Rectal smooth muscle tissue (tissue), 1 donor: ENCODE measurements at regions not wholly inside any gene's neighbourhood (a gene's known extent, or its start where the extent isn't known, plus 50 kb on each side); places are given as distances from the start of the nearest gene placed in this dataset.

Source experiments
- H3K27ac ChIP-seq: one replicate; pipeline ENCODE4 v1.7.0; 2013; ENCODE audit warnings: low read depth, low read length, inconsistent platforms
- H3K27me3 ChIP-seq: one replicate; pipeline ENCODE4 v1.7.0; 2013; ENCODE audit warnings: low read length; ENCODE audit not compliant: control insufficient read depth, insufficient read depth
- H3K36me3 ChIP-seq: one replicate; pipeline ENCODE4 v1.7.0; 2013; ENCODE audit warnings: low read length; ENCODE audit not compliant: control insufficient read depth, insufficient read depth
- H3K4me1 ChIP-seq: one replicate; pipeline ENCODE4 v1.7.0; 2013; ENCODE audit warnings: low read length; ENCODE audit not compliant: control insufficient read depth, insufficient read depth
- H3K4me3 ChIP-seq: one replicate; pipeline ENCODE4 v1.7.0; 2013; ENCODE audit warnings: low read length
- H3K9ac ChIP-seq: one replicate; pipeline ENCODE4 v1.7.0; 2013; ENCODE audit warnings: low read length

DNA sequence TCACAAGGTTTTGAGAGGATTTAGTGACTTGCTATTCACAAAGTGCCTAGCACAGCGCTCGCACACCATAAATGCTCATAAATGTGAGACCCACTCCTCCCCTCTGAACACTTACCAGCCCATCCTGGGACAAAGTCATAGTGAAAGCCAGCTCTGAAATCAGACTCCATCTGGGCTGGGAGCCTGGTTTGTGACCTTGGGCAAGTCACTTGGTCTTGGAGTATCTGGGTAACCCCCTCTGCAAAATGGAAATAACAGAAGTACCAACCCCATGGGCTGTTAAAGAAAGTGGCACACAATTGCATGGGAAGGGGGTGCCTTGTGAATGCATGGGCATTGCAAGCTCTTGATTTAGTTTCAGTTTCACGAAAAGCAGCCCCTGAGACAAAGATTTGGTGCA, 104.7 kb upstream of the CDH5 start:
- Histone ChIP-seq H3K27ac (no peak overlapping the region), H3K9ac (no peak overlapping the region), H3K4me3 (no peak overlapping the region), H3K4me1 (peaks cover 9% of the 10 kb centered on the region), H3K36me3 (no peaks in the 10 kb centered on the region), H3K27me3 (no peaks in the 10 kb centered on the region)

DNA sequence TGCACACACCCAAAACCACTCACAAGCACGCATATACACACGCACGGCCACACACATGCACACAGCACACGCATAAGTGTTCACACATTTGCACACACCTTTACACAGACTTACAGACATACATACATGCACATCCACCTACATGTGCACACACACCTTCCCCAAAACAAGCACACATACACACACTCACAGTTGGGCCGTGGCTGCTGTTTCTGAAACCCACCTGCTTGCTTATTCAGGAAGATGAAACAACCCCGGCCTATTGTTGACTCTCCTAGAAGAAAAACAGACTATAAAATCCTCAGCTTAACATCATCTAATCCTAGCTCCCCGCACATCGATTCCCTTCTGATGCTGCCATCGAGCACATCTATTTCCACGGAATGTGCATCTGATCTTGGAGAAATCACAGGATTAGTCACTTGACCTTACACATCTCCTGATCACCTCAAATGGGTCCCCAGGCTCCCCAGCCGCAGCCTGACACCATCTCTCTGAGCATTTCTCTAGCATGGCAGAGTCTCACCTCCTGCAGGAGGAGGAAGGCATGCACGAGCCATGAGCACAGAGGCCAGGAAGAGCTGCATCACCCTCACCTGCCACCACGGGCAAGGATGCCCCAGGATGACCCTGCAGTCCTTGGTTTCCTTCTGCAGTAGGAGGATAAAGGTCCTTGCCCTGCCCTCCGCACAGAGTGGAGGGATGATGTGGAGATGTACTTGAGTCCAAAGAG, 105.8 kb upstream of the CDH5 start:
- Histone ChIP-seq H3K27me3 (no peaks in the 10 kb centered on the region), H3K36me3 (no peaks in the 10 kb centered on the region), H3K4me1 (peaks cover 9% of the 10 kb centered on the region), H3K27ac (no peak overlapping the region), H3K9ac (no peak overlapping the region), H3K4me3 (no peak overlapping the region)

DNA sequence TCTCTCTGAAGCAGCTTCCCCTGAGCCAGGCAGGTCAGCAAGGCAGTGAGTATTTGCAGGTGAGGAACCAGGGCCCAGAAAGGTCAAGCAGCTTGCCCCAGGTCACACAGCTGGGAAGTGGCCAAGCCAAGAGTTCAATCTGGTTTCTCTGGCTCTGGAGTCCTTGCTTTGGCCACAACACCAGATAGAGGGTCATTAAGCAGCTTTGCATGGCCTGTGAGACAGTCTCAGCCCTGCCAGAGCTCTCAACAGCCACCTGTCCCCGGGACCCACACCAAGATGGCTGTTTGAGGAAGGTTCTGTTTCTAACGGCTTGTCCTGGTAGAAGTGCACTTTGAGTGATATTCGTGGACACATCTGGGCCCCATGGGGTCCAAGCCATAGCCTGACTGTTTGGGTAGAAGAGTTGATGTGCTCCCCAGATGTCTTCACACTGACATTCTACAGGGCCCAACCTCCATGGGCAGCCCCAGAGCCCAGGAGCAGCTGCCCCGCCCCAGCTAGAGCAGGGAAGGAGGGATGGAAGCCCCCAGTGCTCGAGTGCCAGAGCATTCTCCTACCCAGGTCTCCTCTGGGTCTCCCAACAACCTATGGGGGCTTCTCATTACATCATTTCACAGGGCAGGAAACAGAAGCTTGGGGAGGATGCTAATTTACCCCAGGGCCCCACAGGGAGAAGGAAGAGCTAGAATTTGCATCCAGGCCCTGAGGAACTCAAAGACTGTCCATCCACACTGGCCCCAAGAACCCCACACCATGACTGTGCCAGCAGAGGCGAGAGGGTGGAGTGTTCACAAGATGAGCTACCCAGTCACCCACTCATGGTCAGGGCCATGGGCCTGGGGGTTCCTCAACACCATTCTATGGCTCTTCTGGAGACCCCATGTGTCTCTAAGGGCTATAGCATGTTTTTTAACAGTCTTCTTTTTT, 107.3 kb upstream of the CDH5 start:
- Histone ChIP-seq H3K36me3 (no peaks in the 10 kb centered on the region), H3K4me3 (no peak overlapping the region), H3K27ac (no peak overlapping the region), H3K4me1 (peaks cover 9% of the 10 kb centered on the region), H3K9ac (no peak overlapping the region), H3K27me3 (no peaks in the 10 kb centered on the region)

DNA sequence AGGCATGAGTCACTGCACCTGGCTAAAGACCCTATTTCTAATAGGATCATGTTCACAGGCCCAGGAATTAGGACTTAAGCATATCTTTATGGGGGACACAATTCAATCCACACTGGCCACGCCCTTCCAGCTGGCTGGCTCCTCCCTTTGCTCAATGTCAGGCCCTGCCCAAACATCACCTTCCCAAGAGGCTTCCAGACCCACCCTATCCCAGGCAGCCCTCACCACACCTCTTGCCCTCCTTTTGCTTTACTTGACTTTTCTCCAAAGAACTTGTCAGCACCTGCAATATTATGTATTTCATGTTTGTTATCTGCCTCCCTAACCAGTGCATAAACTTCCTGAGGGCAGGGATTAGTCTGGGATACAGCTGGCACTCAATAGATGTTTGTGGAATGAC, 109.6 kb upstream of the CDH5 start:
- no peak overlapping the region for H3K9ac ChIP-seq
- H3K27me3 ChIP-seq = no peaks in the 10 kb centered on the region
- H3K4me3 ChIP-seq = no peak overlapping the region
- no peak overlapping the region for H3K27ac ChIP-seq
- no peaks in the 10 kb centered on the region for H3K4me1 ChIP-seq
- no peaks in the 10 kb centered on the region for H3K36me3 ChIP-seq

DNA sequence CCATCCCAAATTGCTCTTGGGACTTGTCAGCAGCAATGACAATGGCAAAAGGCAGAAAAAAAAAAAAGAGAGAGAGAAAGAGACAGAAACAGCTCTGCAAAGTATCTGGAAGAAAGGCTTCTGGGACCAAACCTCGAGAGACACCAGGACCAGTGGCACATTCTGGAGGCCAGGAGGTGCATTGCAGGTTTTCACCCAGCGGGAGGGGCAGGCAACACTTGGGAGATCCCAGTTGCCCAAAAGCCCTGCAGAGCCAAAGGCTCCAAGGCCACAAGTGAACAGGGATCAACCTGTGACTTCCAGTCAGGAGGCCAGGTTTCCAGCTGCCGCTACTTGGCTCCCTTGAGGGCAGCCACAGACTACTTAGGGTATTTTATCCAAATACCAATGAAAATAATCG, 110.8 kb upstream of the CDH5 start:
- H3K27me3 ChIP-seq = no peaks in the 10 kb centered on the region

DNA sequence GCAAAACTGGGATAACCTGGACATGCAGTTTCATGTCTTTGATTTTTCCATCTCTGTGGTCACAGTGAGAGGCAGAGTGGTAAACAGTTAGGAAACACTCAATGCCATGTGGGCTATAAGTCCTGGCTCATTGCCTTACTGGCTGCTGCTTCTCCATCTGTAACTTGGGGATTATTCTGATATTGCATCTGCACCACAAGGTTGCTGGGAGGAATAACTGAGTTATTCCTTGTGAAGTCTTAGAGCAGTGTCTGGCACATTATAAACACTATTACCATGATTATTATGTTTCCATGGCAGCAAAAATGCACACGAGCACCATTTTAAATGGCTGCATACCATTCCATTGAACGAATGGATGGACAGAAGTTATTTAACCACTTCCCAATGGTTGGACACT, 111.7 kb upstream of the CDH5 start:
- Histone ChIP-seq H3K9ac (no peak overlapping the region), H3K4me3 (no peak overlapping the region), H3K36me3 (no peaks in the 10 kb centered on the region), H3K27ac (no peak overlapping the region), H3K4me1 (no peaks in the 10 kb centered on the region), H3K27me3 (no peaks in the 10 kb centered on the region)

More for the DNA sequence above, 110.8 kb upstream of the CDH5 start:
- Histone ChIP-seq H3K4me3 (no peak overlapping the region), H3K27ac (no peak overlapping the region), H3K36me3 (no peaks in the 10 kb centered on the region), H3K4me1 (no peaks in the 10 kb centered on the region), H3K9ac (no peak overlapping the region)

DNA sequence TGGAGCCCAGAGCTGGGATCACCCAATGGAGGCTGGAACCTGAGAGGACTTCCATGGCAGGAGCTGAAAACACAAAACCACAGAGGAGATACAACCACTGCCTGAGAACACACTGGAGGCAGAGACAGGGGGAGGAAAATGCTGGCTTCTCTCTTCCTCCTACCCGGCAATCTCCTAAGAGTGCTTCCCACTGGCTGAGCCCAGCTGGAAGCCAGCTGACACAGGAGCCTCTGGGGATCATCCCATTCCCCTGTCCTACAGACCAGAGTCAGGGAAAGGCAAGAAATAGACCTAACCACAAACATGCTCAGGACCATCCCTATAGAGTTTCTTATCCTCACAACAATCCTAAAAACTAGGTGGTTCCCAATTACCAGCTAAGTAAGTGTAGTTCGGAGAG, 112.4 kb upstream of the CDH5 start:
- Histone ChIP-seq H3K27me3 (no peaks in the 10 kb centered on the region), H3K36me3 (no peaks in the 10 kb centered on the region), H3K4me1 (no peaks in the 10 kb centered on the region), H3K27ac (no peak overlapping the region), H3K4me3 (no peak overlapping the region), H3K9ac (no peak overlapping the region)

DNA sequence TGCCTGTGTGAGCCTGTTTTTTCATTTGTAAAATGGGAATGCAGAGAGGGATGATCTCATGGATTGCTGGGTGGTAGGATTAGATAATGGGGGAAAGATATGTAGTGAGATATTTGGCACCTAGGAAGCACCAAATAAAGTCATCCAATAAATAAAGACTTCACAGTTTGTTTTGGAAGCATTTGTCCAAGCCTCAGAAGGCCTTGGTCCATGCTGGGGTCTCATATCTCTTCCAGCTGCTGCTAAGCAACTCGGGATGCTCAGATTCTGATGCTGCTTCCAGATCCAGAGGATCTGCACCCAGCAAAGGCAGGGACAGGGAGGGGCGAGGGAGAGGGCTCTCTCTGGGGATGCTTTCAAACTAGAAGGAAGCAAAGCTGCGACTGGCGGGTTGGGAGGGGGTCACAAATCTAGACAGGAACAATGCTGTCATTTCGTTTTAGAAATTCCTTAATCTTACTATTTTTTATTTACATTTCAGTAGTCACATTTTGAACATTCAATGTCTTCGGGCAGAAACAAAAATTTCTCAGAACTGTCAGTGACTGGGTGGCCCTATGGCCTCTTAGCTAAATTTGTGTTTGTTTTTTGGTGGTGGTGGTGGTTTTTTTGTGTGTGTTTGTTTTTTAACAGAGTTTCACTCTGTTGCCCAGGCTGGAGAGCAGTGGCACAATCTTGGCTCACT, 114.9 kb upstream of the CDH5 start:
- Histone ChIP-seq H3K27ac (no peak overlapping the region), H3K4me1 (peaks cover 4% of the 10 kb centered on the region), H3K4me3 (no peak overlapping the region), H3K36me3 (no peaks in the 10 kb centered on the region), H3K9ac (no peak overlapping the region), H3K27me3 (no peaks in the 10 kb centered on the region)

DNA sequence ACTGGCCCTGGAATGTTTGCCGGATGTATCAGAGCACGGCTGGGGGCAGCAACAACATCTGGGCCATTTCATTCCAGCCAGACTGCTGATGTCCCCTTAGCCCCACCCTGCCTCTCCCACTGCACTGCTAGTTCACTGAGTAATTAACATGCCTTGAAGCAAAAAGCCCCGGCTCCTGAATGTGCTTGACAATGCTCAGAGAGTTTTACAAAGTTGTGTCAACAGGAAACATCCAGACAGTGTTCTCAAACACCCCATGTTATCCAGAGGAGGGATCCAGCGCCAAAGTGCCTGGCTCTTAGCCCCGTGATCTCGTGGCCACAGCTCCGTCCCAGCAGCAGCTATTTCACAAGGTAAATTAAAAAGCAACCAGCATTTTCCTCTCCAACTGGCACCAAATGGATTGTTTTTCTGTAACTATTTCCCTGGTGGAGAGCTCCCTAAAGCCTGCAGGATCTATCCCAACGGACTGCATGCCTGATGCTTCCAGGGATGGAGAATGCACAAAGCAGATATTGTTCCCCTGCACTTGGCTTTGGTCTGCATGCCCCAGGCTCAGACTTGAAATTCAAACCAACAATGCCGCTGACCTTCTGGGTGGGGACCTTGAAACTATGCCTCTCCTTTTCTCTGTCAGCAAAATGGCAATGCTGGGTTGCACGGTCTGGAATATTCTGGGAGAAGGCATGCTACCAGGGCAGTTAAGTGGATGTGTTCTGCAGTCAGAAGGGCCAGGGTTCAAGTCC, 115.6 kb upstream of the CDH5 start:
- Histone ChIP-seq H3K27ac (no peak overlapping the region), H3K27me3 (no peaks in the 10 kb centered on the region), H3K4me1 (peaks cover 4% of the 10 kb centered on the region), H3K9ac (no peak overlapping the region), H3K4me3 (no peak overlapping the region), H3K36me3 (no peaks in the 10 kb centered on the region)

DNA sequence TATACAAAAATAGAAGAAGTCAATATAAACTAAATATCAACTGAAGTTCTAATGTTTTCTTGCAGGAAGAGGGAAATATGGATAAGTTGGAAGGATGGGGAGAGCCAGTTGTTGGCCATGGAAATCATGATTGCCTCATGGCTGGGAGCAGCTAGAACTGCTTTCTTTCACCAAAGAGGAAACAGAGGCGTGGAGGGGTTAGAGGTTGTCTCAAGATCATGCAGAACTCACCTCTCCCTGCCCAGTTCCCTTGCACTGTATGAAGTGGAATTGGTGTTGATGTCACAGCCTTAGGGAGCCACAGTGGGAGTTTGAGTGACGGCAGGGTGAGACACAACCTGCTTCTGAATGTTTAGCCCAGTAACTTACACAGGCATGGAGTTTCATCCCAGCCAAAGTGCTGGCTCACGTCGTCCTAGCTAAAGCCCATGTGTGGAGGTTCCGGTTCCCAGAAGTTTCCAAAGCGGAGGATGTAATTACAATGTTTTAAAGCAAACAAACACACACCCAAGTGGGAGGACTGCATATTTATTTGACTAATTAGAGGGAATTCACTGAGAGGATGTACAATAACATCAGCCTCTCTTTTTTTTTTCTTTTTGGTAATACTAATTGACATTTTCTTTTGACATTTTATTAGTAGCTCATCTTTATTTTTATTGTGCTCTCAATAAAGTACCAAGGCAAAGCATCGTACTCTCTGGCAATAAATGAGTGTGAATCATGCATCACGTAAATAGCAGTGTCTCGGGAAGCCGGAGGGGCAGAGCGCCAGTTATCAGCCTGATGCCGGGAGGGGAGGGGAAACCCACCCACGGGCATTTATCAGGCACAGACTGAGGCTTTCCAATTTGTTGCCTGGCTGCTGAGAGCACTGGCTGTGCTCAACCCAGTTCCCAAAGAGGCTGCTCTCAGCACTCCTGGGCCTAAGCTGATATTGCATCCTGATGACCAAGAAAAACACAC, 118.7 kb upstream of the CDH5 start:
- Histone ChIP-seq H3K9ac (no peak overlapping the region), H3K4me3 (no peak overlapping the region), H3K27me3 (no peaks in the 10 kb centered on the region), H3K4me1 (peaks cover 4% of the 10 kb centered on the region), H3K27ac (no peak overlapping the region), H3K36me3 (no peaks in the 10 kb centered on the region)

DNA sequence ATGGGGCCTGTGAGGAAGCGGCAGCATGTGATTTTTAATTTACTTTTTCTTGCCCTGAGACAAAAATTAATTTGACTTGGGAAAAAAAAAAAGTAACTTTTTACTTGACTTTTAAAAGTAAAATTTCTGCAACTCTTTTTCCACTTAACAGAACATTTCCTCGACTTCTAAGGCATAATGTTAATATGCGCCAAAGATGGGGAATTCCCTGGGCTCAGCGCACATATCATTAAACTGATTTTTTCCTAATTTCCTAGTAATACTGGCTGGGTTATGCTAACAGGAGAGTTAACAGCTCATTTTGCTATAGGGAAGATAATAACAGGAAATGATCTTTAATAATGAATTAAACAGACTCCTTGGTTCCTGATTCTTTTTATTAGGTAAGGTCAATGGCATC, 120.6 kb upstream of the CDH5 start:
- no peak overlapping the region for H3K4me3 ChIP-seq
- H3K27ac ChIP-seq = no peak overlapping the region
- H3K36me3 ChIP-seq = no peaks in the 10 kb centered on the region
- H3K4me1 ChIP-seq = peaks cover 4% of the 10 kb centered on the region
- H3K9ac ChIP-seq = no peak overlapping the region
- no peaks in the 10 kb centered on the region for H3K27me3 ChIP-seq
